LNCAP (cell line): ENCODE measurements at regions not wholly inside any gene's neighbourhood (a gene's known extent, or its start where the extent isn't known, plus 50 kb on each side); places are given as distances from the start of the nearest gene placed in this dataset.

Experiments used
- TF ChIP-seq, protein P1 (sequence below): fragments of 450-650 bp; IDR thresholded peaks from 2 replicates; pipeline ENCODE4 v1.5.1; 2017; ENCODE audit warnings: mild to moderate bottlenecking

GRCh38 chr1:5484451-5485165, 507.6 kb downstream of the NPHP4 start:
- TF ChIP-seq, protein P1, sequence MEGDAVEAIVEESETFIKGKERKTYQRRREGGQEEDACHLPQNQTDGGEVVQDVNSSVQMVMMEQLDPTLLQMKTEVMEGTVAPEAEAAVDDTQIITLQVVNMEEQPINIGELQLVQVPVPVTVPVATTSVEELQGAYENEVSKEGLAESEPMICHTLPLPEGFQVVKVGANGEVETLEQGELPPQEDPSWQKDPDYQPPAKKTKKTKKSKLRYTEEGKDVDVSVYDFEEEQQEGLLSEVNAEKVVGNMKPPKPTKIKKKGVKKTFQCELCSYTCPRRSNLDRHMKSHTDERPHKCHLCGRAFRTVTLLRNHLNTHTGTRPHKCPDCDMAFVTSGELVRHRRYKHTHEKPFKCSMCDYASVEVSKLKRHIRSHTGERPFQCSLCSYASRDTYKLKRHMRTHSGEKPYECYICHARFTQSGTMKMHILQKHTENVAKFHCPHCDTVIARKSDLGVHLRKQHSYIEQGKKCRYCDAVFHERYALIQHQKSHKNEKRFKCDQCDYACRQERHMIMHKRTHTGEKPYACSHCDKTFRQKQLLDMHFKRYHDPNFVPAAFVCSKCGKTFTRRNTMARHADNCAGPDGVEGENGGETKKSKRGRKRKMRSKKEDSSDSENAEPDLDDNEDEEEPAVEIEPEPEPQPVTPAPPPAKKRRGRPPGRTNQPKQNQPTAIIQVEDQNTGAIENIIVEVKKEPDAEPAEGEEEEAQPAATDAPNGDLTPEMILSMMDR, result no peak

DNA sequence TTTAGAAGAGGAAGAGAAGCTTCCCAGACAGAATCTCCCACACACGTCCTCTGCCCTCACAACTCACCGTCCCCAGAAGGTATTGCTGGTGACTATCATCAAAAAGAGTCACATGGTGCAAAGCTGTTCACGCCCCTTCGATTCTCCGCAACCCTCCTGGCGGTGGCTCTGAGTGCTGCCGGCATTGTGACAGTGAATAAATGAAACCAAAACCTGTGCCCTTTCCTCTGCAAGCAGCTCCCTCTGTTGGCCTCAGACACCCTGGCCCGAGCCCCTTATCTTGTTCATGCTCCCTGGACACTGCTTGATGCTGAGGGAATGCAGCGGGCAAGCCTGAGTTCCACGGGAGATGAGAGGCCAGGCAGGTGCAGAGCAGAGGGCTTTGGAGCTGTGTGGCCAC, 510.3 kb downstream of the NPHP4 start:
- TF ChIP-seq, protein P1, result no peak

GRCh38 chr1:5480906-5481305, 511.3 kb downstream of the NPHP4 start:
- TF ChIP-seq, protein P1, result no peak

DNA sequence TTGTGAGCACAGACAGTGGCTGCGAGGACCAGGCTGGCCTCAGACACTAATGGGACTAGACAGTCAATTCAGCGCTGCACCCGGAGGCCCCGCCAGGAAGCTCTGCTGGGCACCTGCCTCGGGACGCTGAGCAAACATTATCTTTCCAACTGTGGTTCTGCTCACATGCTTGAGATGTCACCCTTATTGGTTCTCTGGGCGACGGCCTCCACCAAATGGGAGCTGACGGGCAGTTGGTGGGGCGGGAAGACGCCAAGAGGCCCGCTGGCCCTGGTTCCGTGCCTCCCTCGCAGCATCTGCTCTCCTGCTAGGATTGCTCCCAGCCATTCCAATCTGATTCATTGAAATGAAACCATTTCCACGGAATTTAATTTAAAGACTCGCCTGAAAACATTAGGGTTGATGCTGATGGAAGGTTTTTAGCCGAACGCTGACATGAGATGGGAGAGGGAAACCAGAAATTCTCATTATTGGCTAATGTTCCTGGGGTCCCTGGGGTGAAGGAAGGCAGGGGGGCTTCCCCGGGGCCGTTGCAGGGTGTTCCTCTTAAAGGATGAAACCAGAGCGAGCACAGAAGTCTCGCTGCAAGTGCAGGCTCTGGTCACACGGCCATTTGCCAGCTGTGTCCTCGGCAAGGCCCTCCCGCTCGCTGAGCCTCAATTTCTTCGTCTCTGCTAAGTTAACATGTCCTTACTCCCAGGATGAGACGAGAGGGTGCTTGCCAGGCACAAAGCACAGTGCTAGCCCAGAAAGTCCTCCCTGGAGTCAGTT, 512.2 kb downstream of the NPHP4 start:
- TF ChIP-seq, protein P1, result no peak

DNA sequence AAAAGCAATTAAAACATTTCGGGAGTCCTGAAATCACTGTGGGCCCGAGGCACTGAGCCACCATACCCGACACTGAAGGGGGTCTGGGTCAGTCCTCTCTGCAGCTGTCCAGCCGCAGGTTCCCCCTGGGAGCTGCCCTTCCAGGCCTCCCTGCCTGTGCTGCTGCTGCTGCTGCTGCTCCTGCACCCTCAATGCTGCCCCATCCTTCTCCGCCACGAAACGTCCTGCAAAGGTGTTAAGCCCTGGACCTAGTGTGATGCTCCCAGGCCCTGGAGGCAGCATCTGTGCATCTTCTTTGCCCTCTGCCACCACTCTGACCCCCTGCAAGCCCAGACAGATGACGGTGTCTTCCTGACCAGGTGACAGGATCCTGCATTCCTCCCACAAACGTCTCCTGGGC, 513.3 kb downstream of the NPHP4 start:
- TF ChIP-seq, protein P1, result no peak

DNA sequence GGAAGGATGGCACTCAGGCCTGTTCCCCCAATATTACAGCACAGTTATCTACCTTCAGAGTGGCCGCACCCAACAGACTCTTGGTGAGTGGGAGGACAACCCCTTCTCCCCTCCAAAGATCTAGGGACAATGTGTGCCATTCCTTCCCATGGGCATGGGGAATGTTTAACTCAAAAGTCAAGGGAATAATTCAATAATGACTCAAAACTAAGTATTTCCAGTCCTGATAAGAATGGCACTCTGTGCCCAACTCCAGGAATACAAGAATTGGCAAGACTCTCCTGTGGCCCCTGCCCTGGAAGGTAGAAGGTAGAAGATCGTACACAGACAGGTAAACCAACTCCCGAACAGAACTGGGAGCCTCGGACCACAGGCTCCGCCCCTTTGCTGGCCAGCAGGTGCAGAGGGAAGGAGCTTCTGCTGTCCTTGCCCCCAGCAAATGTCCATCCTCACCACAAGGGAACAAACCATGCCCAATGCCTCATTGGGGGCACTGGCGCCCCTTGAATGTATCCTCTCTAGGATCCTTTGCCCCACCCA, 514.0 kb downstream of the NPHP4 start:
- TF ChIP-seq, protein P1, result no peak

DNA sequence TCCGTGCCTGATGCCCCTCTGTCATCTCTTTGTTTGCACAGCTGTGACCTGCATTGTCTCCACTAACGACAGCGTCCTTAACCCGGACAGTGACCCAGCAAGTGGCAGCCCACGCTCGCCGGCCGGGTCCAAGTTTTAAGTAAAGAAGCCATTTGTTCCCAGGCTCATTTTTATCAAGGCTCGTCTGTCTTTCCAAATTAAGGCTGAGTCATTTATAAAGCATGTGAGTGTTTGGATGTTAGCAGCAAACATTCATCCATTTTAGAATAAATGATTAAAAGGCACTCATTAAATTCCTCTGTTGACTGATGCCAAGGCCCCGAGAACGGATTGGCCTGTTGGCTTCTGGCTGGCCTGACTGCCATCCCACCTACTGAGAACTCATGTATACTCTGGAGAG, 514.5 kb downstream of the NPHP4 start:
- TF ChIP-seq, protein P1, result no peak
